NT2/D1 (cell line): ENCODE measurements at regions not wholly inside any gene's neighbourhood (a gene's known extent, or its start where the extent isn't known, plus 50 kb on each side); places are given as distances from the start of the nearest gene placed in this dataset.

Source experiments
- YY1 ChIP-seq: IDR thresholded peaks from 2 replicates; pipeline ENCODE4 v1.6.1; 2011; ENCODE audit not compliant: insufficient read length, insufficient read depth
- ZNF274 ChIP-seq: IDR thresholded peaks from 2 replicates; pipeline ENCODE4 v1.6.1; 2011; ENCODE audit warnings: mild to moderate bottlenecking, low read depth, low read length

- no peak for TF ChIP-seq ZNF274
- no peak for TF ChIP-seq YY1
Measured at GRCh38 chr6:14929291-14929690, 316.6 kb upstream of the JARID2 start.
